NCI-H146 (cell line): ENCODE measurements at regions not wholly inside any gene's neighbourhood (a gene's known extent, or its start where the extent isn't known, plus 50 kb on each side); places are given as distances from the start of the nearest gene placed in this dataset.

ENCODE experiments used
- DNase-seq: peaks from one replicate; lab custom pipeline; 2025; lab: John Stamatoyannopoulos, UW

DNA sequence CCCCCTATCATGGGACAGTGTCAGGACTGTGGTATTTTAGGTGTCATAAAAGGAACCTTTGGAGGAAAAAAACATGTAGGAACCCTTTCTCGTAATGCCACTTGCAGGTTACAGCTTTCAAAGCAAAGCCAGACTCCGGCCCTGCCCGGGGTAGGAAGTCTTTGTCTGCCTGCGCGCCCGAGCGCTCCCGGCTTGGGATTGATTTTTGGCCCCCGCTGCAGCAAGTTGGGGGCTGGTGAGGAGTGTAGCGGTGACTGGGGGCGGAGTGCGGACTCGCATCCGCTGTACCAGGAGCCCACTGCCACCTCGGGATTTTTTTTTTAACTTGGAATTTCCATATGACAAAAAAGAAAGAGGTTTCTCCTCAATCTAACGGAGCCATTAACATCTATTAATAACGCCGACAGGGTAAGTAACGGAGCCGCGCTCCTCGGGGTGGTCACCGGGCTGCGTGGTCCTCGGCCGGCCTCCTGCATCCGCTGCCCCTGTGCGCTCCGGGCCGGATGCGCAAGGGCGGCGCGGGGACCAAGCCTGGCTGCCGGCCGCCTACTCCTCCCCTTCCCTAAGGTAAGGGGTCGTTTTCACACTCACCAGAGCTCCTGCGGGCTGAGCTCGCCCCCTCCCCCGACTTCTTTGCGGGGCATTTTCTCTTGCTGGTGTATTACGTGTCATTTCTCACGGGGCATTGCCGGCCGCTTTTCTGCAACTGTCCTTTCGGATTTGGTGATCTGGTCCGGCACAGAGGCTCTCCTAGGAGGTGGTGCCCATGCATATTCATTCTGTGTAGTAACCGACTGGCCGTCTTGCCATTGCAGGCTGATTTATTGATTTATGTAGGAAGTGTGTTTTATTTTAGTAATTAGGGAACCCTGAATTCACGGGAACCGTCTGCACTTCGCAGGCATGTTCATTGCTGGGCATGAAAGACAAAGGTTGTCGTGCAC is 219.8 kb upstream of the TOPAZ1 start:
- DNase-seq: no peak

GRCh38 chr3:44023961-44024593 is 217.6 kb upstream of the TOPAZ1 start:
- no peak for DNase-seq

- no peak for DNase-seq
These were observed 215.3 kb upstream of the TOPAZ1 start for GRCh38 chr3:44026220-44026865.

GRCh38 chr3:44029100-44029499 is 212.6 kb upstream of the TOPAZ1 start:
- DNase-seq: no peak

DNA sequence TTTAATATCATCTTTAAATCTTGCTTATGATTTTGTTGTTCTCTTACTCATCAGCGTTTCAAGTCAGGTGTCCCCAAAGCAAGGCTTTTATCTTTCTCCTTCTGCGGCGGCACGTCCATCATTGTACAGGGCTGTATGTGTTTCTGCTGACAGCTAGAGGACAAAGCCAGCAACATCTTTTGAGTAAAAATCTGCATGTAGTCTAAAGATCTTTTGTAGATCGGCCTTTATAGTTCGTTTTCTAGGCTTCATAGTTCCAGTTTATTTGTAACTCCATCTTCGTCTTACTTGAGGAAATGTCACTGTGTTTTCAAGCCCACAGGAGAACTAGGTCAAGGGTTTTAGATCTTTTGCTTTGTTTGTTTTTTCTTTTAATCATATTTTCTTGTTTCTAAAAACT is 211.4 kb upstream of the TOPAZ1 start:
- DNase-seq: no peak

- DNase-seq: no peak
These were observed 210.9 kb upstream of the TOPAZ1 start for GRCh38 chr3:44030687-44031305.

DNA sequence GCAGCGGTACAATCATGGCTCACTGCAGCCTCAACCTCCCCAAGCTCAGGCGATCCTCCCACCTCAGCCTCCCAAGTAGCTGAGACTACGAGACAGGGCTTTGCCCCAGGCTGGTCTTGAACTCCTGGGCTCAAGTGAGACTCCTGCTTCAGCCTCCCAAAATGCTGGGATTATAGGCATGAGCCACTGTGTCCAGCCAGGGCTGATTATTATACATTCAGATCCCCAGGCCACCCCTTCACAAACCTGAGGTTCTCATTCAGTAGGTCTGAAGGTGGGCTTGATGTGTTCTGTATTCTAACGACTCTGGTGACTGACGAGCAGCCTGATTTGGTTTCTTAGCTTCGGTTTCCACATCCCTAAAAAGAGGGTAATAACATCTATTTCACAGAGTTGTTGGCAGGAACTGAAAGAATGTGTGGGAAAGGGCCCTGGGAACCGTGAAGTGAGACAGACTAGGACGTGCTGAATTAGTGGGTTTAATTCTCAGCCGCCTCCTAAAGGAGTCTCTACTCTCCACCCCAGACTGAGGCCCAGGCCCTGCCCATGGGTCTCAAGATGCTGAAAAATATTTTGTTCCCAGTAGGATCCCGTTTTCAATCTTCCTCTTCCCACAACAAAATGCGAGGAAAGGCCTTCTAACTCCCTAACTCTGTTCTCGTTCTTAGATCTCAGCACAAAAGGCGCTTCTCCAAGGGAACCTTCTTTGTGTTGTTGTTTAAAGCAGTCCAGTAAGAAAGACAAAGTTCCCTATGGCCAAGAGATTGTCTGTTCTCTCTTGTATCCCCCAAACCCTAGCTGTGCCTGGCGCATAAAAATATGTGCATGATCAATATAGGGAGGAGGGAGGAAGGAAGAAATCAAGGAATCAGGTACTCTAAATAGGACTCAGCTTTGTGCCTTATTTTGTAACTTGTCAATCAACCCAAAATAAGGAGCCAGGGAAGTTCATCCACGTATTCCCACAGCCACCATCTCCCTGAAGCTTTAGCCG is 210.0 kb upstream of the TOPAZ1 start:
- no peak for DNase-seq

- no peak for DNase-seq
These were observed 209.2 kb upstream of the TOPAZ1 start for GRCh38 chr3:44032487-44032886.

DNA sequence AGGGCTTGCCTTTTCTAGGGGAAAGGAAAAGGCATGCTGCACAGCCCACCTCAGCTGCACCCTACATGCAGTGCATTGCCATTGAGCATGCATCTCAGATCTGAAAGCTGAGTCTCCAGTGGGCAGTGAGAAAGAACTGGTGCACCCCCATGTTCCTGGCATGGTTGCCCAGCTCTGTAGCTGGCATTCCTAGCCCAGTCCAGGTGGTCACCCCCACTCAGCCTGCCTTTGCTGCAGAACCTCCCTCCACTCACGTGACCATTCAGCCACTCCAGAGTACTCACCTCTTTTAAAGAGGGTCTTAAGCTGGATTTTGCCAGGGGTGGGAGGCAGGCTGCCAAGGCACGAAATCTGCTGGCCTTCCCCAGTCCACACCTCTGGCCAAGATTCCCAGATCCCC is 208.6 kb upstream of the TOPAZ1 start:
- no peak for DNase-seq

GRCh38 chr3:44036850-44037249 is 204.8 kb upstream of the TOPAZ1 start:
- no peak for DNase-seq

- no peak for DNase-seq
These were observed 202.7 kb upstream of the TOPAZ1 start for GRCh38 chr3:44039006-44039405.

GRCh38 chr3:44041726-44042125 is 200.0 kb upstream of the TOPAZ1 start:
- no peak for DNase-seq

- no peak for DNase-seq
These were observed 198.9 kb upstream of the TOPAZ1 start for GRCh38 chr3:44042772-44043171.

DNA sequence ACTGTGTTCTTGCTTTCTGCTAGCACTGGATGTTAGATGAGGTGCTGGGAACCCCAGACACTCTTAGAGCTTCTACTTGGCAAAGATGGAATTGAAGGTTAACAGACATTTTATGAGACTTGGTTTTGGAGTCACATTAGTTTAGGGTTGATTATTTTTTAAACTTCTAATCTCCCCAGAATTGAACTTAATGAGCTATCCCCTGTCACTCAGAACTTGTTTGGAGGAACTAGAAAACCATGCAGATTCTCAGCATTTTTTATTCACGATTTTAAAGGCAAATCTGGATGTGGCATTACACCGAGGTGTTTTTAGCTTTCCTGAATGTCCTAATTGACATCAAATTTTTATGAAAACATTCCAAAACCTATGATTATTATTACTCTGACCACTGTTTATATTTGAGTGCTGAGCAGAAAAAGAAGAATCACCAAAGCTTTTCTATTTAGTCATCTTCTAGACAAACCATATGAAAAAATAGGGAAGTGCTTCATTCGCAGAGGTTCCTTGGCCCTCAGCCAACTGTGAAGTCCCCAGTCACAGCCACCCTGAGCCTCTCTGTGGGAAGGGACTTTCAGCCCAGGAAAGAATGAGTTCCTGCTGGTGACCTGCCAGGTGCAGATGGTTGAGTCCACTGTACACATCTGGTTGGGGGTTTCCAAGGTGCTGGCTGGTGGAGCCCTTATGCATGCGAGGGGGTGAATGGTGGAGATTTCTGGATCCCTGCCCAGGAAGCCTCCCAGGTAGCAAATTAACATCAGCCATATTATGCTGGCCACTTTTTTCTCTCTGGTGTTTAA is 196.0 kb upstream of the TOPAZ1 start:
- peak; percentile 85 for DNase-seq

DNA sequence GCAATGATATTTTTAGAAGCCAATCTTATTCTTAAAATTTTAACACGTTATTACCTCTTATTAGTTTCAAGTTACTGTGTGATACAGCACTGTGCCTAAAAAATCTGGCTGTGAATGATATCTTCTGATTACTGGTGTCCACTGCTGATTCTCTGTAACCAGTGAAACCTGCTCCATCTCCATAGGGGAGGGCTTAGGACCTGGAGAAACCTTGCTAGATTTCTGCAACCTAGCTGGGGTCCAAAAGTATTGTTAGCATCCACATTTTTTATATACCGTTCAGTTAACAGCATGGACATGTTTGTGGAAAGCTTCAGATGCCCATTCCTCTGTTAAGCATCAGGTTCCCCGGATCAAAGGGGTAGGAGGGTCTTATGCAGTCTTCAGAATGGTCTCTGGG is 193.9 kb upstream of the TOPAZ1 start:
- DNase-seq: no peak

- no peak for DNase-seq
These were observed 193.3 kb upstream of the TOPAZ1 start for GRCh38 chr3:44048196-44048924.

- no peak for DNase-seq
These were observed 192.7 kb upstream of the TOPAZ1 start for GRCh38 chr3:44048949-44049348.

DNA sequence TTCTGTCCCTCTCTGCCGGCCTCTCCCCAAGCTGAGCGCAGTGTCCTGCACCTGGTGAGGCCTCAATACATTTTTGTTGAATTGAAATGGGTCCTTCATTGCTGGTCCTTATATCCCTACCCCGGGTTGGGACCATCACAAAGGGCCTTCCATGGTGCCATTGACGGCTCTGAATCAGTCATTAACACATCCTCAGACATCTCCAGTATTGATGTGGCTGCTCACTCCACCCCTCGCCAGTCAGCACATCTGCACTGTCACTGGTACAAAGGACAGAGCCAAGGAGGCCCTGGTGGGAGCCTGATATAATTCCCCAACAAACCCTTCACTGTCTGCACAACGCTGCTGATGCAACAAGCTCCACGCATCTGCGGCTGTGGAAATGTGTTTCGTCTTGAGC is 191.6 kb upstream of the TOPAZ1 start:
- no peak for DNase-seq

GRCh38 chr3:44050867-44051266 is 190.8 kb upstream of the TOPAZ1 start:
- no peak for DNase-seq

GRCh38 chr3:44055951-44056350 is 185.7 kb upstream of the TOPAZ1 start:
- DNase-seq: no peak
